Large intestine (tissue), 3 donors: ENCODE measurements at regions not wholly inside any gene's neighbourhood (a gene's known extent, or its start where the extent isn't known, plus 50 kb on each side); places are given as distances from the start of the nearest gene placed in this dataset.

ENCODE experiments used
- DNase-seq, 2 donors: peaks; one replicate each; pipeline versions ENCODE4 v3.0.0 to v3.0.0-alpha.2; 2013
- H3K27ac ChIP-seq: one replicate; pipeline ENCODE4 v1.5.1; 2013; ENCODE audit warnings: low read length
- H3K27me3 ChIP-seq: 2 replicates; pipeline ENCODE4 v1.6.1; 2013; ENCODE audit warnings: low read length; ENCODE audit not compliant: control insufficient read depth, insufficient read depth
- H3K36me3 ChIP-seq: 2 replicates; pipeline ENCODE4 v1.6.1; 2013; ENCODE audit warnings: low read length; ENCODE audit not compliant: control insufficient read depth, insufficient read depth
- H3K4me1 ChIP-seq: one replicate; pipeline ENCODE4 v1.6.1; 2013; ENCODE audit warnings: low read length; ENCODE audit not compliant: control insufficient read depth, insufficient read depth
- H3K4me3 ChIP-seq: one replicate; pipeline ENCODE4 v1.5.1; 2013; ENCODE audit warnings: low read length
- H3K9me3 ChIP-seq: one replicate; pipeline ENCODE4 v1.6.1; 2013; ENCODE audit warnings: mild to moderate bottlenecking, low read depth, low read length, moderate library complexity; ENCODE audit not compliant: control insufficient read depth
- WGBS: methylation state at CpG from one replicate; pipeline ENCODE4 v1.1.5; 2013; ENCODE audit warnings: low lambda C conversion rate; ENCODE audit not compliant: insufficient coverage; 5-methylcytosine and 5-hydroxymethylcytosine counted together

DNA sequence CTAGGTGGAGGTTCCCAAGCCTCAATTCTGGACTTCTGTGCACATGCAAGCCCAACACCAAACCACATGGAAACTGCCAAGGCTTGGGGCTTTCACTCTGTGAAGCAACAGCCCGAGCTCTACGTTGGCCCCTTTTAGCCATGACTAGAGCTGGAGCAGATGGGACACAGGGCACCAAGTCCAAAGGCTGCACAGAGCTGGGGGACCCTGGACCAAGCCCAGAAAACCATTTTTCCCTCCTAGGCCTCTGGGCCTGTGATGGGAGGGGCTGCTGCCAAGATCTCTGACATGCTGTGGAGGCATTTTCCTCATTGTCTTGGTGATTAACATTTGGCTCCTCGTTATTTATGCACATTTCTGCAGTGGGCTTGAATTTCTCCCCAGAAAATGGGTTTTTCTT is 258.7 kb upstream of the ACTRT1 start:
- no peaks in the 10 kb centered on the region for H3K27me3 ChIP-seq
- DNase-seq: no peak
- WGBS: no CpG with 5 or more reads among the region's 3 CpGs
- H3K4me1 ChIP-seq: no peaks in the 10 kb centered on the region
- H3K9me3 ChIP-seq: no peaks in the 10 kb centered on the region
- no peaks in the 10 kb centered on the region for H3K36me3 ChIP-seq
- H3K4me3 ChIP-seq: no peak overlapping the region
- H3K27ac ChIP-seq: no peak overlapping the region

DNA sequence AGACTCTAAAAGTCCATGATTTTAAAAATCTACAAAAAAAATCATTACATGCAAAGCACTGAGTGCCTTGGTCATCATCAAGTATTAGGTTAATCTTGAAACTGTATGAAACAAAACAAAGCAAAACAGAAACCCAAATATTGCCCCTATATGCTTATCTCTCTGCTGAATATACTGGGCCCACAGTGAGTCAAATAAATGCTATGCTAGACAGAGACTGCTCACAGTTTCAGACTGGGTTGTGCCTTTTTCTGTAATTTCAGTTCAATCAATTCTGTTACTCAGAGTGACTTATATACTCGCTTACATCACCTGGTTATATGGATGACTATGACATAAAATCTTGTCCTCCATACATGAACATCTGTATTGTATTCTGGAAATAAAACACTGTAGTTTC is 257.1 kb upstream of the ACTRT1 start:
- no peak for DNase-seq
- Histone ChIP-seq H3K4me3 (no peak overlapping the region), H3K27ac (no peak overlapping the region), H3K27me3 (no peaks in the 10 kb centered on the region), H3K36me3 (no peaks in the 10 kb centered on the region), H3K4me1 (no peaks in the 10 kb centered on the region), H3K9me3 (no peaks in the 10 kb centered on the region)
- WGBS: 100% methylated on average over 1 of the region's 1 CpG

DNA sequence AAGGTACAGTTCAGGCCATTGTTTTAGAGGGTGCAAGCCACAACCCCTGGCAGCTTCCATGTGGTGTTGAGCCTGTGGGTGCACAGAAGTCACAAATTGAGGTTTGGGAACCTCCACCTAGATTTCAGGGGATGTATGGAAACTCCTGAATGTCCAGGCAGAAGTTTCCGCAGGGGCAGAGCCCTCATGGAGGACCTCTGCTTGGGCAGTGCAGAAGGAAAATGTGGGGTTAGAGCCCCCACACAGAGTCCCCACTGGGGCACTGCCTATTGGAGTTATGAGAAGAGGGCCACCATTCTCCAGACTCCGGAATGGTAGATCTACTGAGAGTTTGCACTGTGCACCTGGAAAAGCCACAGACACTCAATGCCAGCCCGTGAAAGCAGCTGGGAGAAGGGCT is 242.0 kb upstream of the ACTRT1 start:
- Histone ChIP-seq H3K27me3 (no peaks in the 10 kb centered on the region), H3K9me3 (no peaks in the 10 kb centered on the region), H3K27ac (no peak overlapping the region), H3K4me1 (no peaks in the 10 kb centered on the region), H3K36me3 (no peaks in the 10 kb centered on the region), H3K4me3 (no peak overlapping the region)
- DNase-seq: no peak
- no CpG with 5 or more reads among the region's 3 CpGs for WGBS

- H3K9me3 ChIP-seq: no peaks in the 10 kb centered on the region
- DNase-seq: no peak
- H3K36me3 ChIP-seq: no peaks in the 10 kb centered on the region
- no CpG with 5 or more reads among the region's 1 CpG for WGBS
- no peaks in the 10 kb centered on the region for H3K4me1 ChIP-seq
- no peak overlapping the region for H3K27ac ChIP-seq
- H3K4me3 ChIP-seq: no peak overlapping the region
- no peaks in the 10 kb centered on the region for H3K27me3 ChIP-seq
These were observed 235.5 kb upstream of the ACTRT1 start for GRCh38 chrX:128287693-128288092.

DNA sequence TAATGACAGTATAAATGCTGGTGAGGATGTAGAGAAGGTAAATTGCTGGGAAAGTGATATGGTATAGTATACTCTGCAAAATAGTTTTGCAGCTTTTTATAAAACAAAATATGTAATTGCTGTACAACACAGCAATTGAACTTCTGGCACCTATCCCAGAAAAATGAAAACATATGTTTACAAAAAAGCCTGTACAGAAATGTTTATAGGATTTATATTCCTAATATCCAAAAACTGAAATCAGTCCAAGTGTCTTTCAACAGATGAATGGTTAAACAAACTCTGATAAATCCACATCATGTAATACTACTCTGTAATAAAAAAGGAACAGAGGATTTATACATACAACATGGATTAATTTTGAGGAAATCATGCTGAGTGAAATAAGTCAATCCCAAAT is 198.4 kb upstream of the ACTRT1 start:
- Histone ChIP-seq H3K27me3 (no peaks in the 10 kb centered on the region), H3K4me3 (no peak overlapping the region), H3K4me1 (no peaks in the 10 kb centered on the region), H3K36me3 (no peaks in the 10 kb centered on the region), H3K9me3 (no peaks in the 10 kb centered on the region), H3K27ac (no peak overlapping the region)
- DNase-seq: no peak

GRCh38 chrX:128216364-128216763 is 164.2 kb upstream of the ACTRT1 start:
- no peak overlapping the region for H3K27ac ChIP-seq
- no peak overlapping the region for H3K4me3 ChIP-seq
- H3K9me3 ChIP-seq: no peaks in the 10 kb centered on the region
- no peaks in the 10 kb centered on the region for H3K4me1 ChIP-seq
- no peaks in the 10 kb centered on the region for H3K27me3 ChIP-seq
- DNase-seq: no peak
- no peaks in the 10 kb centered on the region for H3K36me3 ChIP-seq
- WGBS: 100% methylated on average over 2 of the region's 3 CpGs

- no peaks in the 10 kb centered on the region for H3K36me3 ChIP-seq
- no peak overlapping the region for H3K4me3 ChIP-seq
- WGBS: no CpG with 5 or more reads among the region's 2 CpGs
- no peaks in the 10 kb centered on the region for H3K9me3 ChIP-seq
- no peaks in the 10 kb centered on the region for H3K4me1 ChIP-seq
- no peaks in the 10 kb centered on the region for H3K27me3 ChIP-seq
- H3K27ac ChIP-seq: no peak overlapping the region
- no peak for DNase-seq
These were observed 113.7 kb upstream of the ACTRT1 start for GRCh38 chrX:128165884-128166408.

- Histone ChIP-seq H3K9me3 (no peaks in the 10 kb centered on the region), H3K4me1 (no peaks in the 10 kb centered on the region), H3K27me3 (no peaks in the 10 kb centered on the region), H3K27ac (no peak overlapping the region), H3K4me3 (no peak overlapping the region), H3K36me3 (no peaks in the 10 kb centered on the region)
- DNase-seq: no peak
- no CpG with 5 or more reads among the region's 4 CpGs for WGBS
These were observed 104.0 kb upstream of the ACTRT1 start for GRCh38 chrX:128156204-128156603.

GRCh38 chrX:128142745-128143144 is 90.5 kb upstream of the ACTRT1 start:
- DNase-seq: no peak
- Histone ChIP-seq H3K4me3 (no peak overlapping the region), H3K27ac (no peak overlapping the region), H3K9me3 (no peaks in the 10 kb centered on the region), H3K36me3 (no peaks in the 10 kb centered on the region), H3K4me1 (no peaks in the 10 kb centered on the region), H3K27me3 (no peaks in the 10 kb centered on the region)
- WGBS: 100% methylated on average over 2 of the region's 3 CpGs

GRCh38 chrX:128106630-128107029 is 54.4 kb upstream of the ACTRT1 start:
- WGBS: no CpG with 5 or more reads among the region's 1 CpG
- H3K27ac ChIP-seq: no peak overlapping the region
- no peaks in the 10 kb centered on the region for H3K4me1 ChIP-seq
- H3K9me3 ChIP-seq: no peaks in the 10 kb centered on the region
- H3K36me3 ChIP-seq: no peaks in the 10 kb centered on the region
- H3K27me3 ChIP-seq: no peaks in the 10 kb centered on the region
- DNase-seq: no peak
- no peak overlapping the region for H3K4me3 ChIP-seq

DNA sequence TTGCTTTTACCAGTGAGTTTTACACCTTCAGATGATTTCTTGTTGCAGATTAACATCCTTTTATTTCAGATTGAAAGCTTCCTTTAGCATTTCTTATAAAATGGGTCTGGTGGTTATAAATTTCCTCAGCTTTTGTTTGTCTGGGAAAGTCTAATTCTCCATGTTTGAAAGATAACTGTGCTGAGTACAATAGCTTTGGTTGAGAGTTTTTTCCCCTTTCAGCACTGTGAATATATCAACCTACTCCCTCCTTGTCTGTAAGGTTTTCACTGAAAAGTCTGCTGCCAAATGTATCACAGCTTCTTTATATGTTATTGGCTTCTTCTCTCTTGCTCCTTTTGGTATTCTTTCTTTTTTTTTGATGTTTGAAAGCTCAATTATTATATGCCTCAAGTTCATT is 53.5 kb upstream of the ACTRT1 start:
- H3K27ac ChIP-seq: no peak overlapping the region
- H3K9me3 ChIP-seq: no peaks in the 10 kb centered on the region
- no peaks in the 10 kb centered on the region for H3K36me3 ChIP-seq
- no peaks in the 10 kb centered on the region for H3K27me3 ChIP-seq
- no peaks in the 10 kb centered on the region for H3K4me1 ChIP-seq
- DNase-seq: no peak
- no peak overlapping the region for H3K4me3 ChIP-seq
